Hematopoietic multipotent progenitor cell treated with erythropoietin and hydrocortisone succinate and interleukin-3 and kit ligand, for 6 days (in vitro differentiated cells): ENCODE measurements at regions not wholly inside any gene's neighbourhood (a gene's known extent, or its start where the extent isn't known, plus 50 kb on each side); places are given as distances from the start of the nearest gene placed in this dataset.
A peak's percentile ranks its signal among the peaks of the same experiment; 100 is the strongest.

Experiments
- DNase-seq: peaks from one replicate; pipeline ENCODE4 v3.0.0-alpha.2; 2015

DNA sequence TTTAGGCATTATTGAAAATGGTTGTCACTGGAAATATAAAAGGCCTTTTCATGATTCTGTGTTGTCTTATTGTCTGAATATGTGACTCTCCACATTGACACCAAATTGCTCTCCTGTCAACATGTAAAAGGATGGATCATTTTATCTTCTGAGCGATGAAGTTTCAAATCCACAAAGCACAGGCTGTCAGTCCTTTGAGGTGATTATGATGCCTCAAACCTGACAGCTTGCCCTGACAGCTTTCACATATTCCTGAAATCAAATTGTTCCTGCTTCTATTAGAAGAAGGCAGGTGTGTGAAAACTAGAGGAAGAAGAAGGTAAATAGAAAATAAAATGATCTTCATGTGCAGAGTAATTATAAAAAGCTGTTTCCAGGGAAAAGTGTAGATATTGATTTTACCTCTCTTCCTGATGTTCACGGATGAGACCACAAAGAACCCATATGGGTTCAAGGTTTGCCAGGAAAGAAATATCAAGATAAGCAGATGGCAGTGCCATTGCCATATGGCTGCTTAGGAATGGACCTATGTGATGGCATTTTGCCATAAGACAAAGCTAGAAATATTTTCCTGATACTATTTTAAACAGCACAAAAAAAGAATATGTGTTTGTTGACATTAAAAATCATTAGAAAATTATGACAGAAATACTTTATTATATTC lies 1006.3 kb upstream of the AGA start:
- no peak for DNase-seq

- DNase-seq, result no peak
Measured at GRCh38 chr4:178450614-178451013, 1008.4 kb upstream of the AGA start.

DNA sequence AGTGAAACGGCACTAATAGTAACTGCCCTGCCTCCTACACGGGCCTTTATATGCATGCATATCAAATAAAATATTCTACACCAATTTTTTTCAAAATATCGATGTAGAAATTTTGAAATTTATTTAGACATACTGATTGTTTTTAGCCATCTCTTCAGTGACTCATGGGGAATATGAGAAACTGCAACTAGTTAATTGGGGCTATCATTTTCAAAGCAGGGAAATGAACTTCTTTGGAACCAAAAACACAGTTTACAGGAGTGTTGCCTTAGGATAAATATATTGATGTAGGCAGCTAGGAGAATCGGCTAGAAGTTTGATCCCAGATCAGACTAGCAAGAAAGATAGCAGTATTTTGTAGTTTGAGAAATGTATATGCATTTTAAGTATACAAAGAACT lies 1010.8 kb upstream of the AGA start:
- no peak for DNase-seq

- DNase-seq, result no peak
Measured at GRCh38 chr4:178457286-178457685, 1015.0 kb upstream of the AGA start.

DNA sequence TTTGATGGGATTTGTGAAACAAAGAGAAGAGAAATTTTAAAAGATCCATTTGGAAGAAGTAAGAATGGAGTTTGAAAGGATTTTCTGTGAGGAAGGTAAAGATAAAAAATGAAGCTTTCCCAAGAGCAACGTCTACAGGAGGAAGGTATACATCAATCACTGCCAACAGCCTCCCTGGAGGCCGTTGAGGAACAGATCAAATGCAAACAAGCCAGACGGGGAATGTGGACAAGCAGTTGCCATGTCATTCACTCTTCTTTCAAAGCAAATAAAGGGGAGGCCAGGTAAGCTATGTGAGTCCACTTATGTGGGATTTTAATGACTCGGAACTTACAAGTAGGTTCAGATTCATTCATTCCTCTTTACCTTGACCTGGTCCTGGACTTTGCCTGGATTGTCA lies 1020.5 kb upstream of the AGA start:
- no peak for DNase-seq

GRCh38 chr4:178463747-178464146 lies 1021.5 kb upstream of the AGA start:
- no peak for DNase-seq

GRCh38 chr4:178470996-178471784 lies 1029.0 kb upstream of the AGA start:
- DNase-seq, result no peak

DNA sequence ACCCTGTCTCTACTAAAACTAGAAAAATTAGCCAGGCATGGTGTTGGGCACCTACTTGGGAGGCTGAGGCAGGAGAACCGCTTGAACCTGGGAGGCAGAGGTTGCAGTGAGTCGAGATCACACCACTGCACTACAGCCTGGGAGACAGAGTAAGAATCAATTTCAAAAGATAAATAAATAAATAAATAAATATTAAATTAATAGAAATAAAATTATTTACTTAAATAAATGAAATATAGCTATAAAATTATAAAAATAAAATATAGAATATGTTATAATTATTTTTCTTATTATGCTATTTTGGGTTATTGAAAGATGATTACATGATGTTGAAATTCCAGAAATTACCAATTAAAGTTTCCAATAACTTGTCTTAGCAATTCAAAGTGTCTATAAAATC lies 1029.8 kb upstream of the AGA start:
- DNase-seq, result no peak

- no peak for DNase-seq
Measured at GRCh38 chr4:178480105-178480504, 1037.9 kb upstream of the AGA start.

- no peak for DNase-seq
Measured at GRCh38 chr4:178480881-178481280, 1038.6 kb upstream of the AGA start.

DNA sequence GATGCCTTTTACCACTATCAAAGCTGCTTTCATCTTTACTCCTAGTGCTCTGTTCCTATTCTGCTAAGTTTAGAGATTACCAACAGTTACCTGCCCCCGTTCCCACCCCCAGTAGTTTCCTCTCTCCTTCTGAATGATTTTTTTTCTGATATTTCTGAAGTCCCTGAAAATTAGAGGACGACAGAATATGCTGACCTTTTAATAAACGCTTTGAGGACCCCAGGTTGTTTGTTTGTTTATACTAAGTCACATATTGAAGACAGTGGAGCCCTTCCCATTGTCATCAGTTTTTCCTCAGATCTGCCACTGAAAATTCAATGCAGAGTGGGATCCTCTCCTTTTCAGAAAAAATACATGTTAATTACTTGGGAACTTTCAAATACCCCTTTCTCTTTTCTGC lies 1039.3 kb upstream of the AGA start:
- no peak for DNase-seq

- DNase-seq, result no peak
Measured at GRCh38 chr4:178523038-178523437, 1080.8 kb upstream of the AGA start.

- no peak for DNase-seq
Measured at GRCh38 chr4:178535939-178536579, 1093.8 kb upstream of the AGA start.

DNA sequence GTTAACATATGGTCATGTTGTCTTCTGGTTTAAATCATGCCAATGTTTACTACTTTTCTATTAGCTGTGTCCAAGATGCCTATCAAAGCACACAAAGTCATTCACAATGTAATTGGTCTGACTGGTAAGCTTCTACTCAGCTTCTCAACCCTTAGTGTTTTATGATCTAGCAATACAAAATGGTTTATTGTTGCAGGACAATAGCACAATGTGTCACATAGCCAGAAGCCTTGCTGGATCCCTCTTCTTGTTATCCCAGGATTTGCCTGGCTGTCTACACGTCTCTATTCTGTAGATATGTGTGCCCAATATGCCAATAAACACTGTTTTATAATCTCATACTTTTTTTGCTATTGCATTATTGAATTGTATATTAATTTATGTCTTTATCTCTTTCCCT lies 1111.0 kb upstream of the AGA start:
- DNase-seq, result no peak

DNA sequence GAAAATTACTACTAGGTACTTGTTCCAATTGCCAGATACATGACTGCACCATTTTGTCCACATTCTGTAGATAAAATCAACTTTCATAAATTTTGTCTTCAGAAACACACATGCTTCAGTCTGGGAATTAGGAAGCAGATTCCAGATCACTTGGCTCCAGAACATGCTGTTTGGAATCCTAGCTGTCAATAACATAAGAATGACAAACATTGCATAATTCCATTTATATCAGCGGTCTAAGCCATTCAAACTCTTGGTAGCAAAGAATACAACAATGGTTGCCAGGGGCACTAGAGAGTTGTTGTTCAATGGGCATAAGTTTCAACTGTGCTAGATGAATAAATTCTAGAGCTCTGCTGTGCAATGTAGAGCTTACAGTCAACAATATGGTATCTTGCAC lies 1112.1 kb upstream of the AGA start:
- no peak for DNase-seq

DNA sequence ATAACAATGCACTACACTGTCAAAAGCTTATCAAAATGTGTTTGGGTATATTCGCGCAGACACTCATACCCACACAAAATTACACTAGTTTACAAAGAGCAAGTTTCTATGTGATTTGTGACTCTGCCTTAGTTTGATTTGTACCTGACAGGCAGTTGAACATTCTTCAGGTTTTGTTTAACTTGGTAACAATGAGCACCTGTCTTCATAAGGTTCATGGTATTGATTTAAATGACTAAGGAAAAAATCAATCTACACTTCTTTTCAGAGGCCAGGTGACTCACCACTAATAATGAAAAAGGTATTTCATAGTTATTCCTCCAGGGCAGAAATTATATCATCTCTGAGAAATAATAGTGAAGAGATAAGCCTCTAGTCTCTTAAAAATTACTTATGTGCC lies 1114.6 kb upstream of the AGA start:
- no peak for DNase-seq

DNA sequence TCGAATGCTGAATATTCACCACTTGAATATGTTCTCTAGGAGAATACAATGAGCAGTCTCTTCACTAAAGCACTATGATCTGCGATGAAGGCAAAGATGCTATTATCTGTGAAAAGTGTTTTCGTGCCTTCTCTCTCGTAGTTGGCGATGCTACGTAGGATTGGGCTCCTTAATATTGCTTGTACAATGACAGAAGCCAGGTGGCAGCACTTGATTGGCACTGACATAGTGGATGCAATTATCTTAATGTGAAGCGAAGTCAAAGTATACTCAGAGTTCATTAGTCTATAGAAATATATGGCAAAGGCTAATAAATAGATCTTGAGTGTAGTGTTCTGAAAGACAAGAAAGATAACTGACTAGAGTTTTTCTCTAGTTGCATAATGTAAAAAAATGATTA lies 1135.7 kb upstream of the AGA start:
- peak; percentile 24 for DNase-seq

GRCh38 chr4:178595500-178596138 lies 1153.4 kb upstream of the AGA start:
- DNase-seq, result no peak

GRCh38 chr4:178598672-178599071 lies 1156.4 kb upstream of the AGA start:
- DNase-seq, result no peak

DNA sequence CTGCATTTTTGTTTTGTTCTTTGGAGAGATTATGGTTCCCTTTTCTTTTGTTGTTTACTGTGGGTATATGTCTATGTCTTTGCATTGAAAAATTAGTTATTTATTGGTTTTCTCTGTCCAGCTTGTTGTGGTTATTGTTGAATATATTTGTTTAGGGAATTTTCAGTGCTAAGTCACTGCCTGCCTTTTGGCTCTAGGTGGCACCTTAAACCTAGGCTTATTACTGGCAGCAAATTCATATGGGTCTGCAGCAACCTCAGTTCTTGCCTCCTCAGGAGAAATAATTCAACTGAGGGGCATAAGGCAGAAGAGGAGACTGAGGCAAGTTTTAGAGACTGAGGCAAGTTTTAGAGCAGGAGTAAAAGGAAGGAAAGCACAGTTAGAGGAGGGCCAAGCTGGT lies 1157.3 kb upstream of the AGA start:
- DNase-seq, result peak; percentile 3

DNA sequence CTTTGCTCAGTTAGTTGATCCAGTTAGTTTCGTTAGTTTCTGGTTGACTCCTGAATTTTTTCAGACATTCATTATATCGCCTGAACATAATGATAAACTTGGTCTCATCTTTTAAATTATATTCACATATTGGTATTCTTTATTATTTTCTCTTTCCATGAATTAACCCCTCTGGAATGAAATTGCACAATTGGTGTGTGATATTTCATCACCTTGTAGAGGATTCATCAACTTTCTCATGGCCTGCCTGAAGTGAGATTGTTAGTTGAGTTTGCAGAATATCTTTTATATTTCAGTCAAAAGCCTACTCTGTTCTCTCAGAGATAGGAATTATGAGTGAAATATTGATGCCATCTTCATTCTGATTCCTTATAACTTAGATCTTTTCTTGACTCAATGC lies 1160.6 kb upstream of the AGA start:
- no peak for DNase-seq

- DNase-seq, result no peak
Measured at GRCh38 chr4:178611062-178611461, 1168.8 kb upstream of the AGA start.

GRCh38 chr4:178612733-178613132 lies 1170.5 kb upstream of the AGA start:
- DNase-seq, result no peak

GRCh38 chr4:178632415-178632814 lies 1190.2 kb upstream of the AGA start:
- peak; percentile 6 for DNase-seq
